CD4-positive, alpha-beta T cell (primary cell): ENCODE measurements at regions not wholly inside any gene's neighbourhood (a gene's known extent, or its start where the extent isn't known, plus 50 kb on each side); places are given as distances from the start of the nearest gene placed in this dataset.

ENCODE experiments used
- ATAC-seq: fragments of 200-7000 bp; cut with Tn5 transposase; one replicate; pipeline ENCODE4 v1.10.0; 2022; ENCODE audit warnings: mild to moderate bottlenecking; ENCODE audit not compliant: poor library complexity
- CTCF ChIA-PET: fragments of 350-600 bp; sonication (Branson Sonifier 250); formaldehyde crosslinking; loops from one replicate; lab custom pipeline; 2021; ENCODE audit warnings: antibody characterized with exemption, inconsistent platforms; lab: Charles Lee
- POLR2A ChIA-PET: fragments of 350-600 bp; sonication (Branson Sonifier 250); formaldehyde crosslinking; loops from one replicate; lab custom pipeline; 2021; ENCODE audit warnings: antibody characterized with exemption, inconsistent platforms; lab: Charles Lee
- DNase-seq, 14 experiments: peaks; one replicate each; pipeline ENCODE4 v3.0.0-alpha.2; 2013 to 2020; ENCODE audit warnings: mixed read lengths in 2 of 14
- H3K27ac ChIP-seq, 2 donors: one replicate each; pipeline versions ENCODE4 v1.5.1 to v1.7.0; 2013; ENCODE audit warnings: low read length in 2 of 2, low read depth in 1 of 2, mild to moderate bottlenecking in 1 of 2
- H3K27me3 ChIP-seq, 2 experiments: 1 replicate in 1 of 2; 2 replicates in 1 of 2; pipeline versions ENCODE4 v1.6.1 to v1.7.0; 2013; ENCODE audit warnings: low read length in 2 of 2, control low read depth in 1 of 2, mild to moderate bottlenecking in 1 of 2, moderate library complexity in 1 of 2; ENCODE audit not compliant: insufficient read depth in 2 of 2, control insufficient read depth in 1 of 2
- H3K36me3 ChIP-seq: one replicate; pipeline ENCODE4 v1.6.1; 2013; ENCODE audit warnings: low read length, control low read depth; ENCODE audit not compliant: insufficient read depth
- H3K4me1 ChIP-seq: one replicate; pipeline ENCODE4 v1.6.1; 2013; ENCODE audit warnings: low read length, control low read depth; ENCODE audit not compliant: insufficient read depth
- H3K4me3 ChIP-seq: one replicate; pipeline ENCODE4 v1.5.1; 2013; ENCODE audit warnings: mild to moderate bottlenecking, low read length, moderate library complexity
- H3K9me3 ChIP-seq, 2 experiments: 1 replicate in 1 of 2; 2 replicates in 1 of 2; pipeline versions ENCODE4 v1.6.1 to v1.7.0; 2013; ENCODE audit warnings: low read length in 2 of 2, mild to moderate bottlenecking in 2 of 2, control low read depth in 1 of 2, moderate library complexity in 1 of 2; ENCODE audit not compliant: control insufficient read depth in 1 of 2, insufficient read depth in 1 of 2
- H3K27ac Mint-ChIP-seq: one replicate; pipeline ENCODE4 v1.8.0; 2020; ENCODE audit warnings: mixed read lengths
- H3K27me3 Mint-ChIP-seq: one replicate; pipeline ENCODE4 v1.8.0; 2021; ENCODE audit warnings: mixed read lengths
- H3K36me3 Mint-ChIP-seq: one replicate; pipeline ENCODE4 v1.8.0; 2021; ENCODE audit warnings: low read depth, mixed read lengths
- H3K4me1 Mint-ChIP-seq: one replicate; pipeline ENCODE4 v1.8.0; 2021; ENCODE audit warnings: low read depth, mixed read lengths
- H3K4me3 Mint-ChIP-seq: one replicate; pipeline ENCODE4 v1.8.0; 2020; ENCODE audit warnings: mild to moderate bottlenecking, mixed read lengths
- H3K9me3 Mint-ChIP-seq: one replicate; pipeline ENCODE4 v1.8.0; 2020; ENCODE audit warnings: mixed read lengths
- intact Hi-C, 2 experiments: fragments of 100-400 bp; cut with DNase I in 1 of 2; cut with micrococcal nuclease in 1 of 2; formaldehyde crosslinking; loops; one replicate each; pipeline versions ENCODE4 v1.15.1 to v1.9.0; 2023 to 2025; cut with DNase I, micrococcal nuclease
- TF ChIP-seq, protein P1 (sequence below): fragments of 200-600 bp; IDR thresholded peaks from one replicate; pipeline ENCODE4 v1.8.0; 2022; ENCODE audit warnings: antibody characterized with exemption, mild to moderate bottlenecking

DNA sequence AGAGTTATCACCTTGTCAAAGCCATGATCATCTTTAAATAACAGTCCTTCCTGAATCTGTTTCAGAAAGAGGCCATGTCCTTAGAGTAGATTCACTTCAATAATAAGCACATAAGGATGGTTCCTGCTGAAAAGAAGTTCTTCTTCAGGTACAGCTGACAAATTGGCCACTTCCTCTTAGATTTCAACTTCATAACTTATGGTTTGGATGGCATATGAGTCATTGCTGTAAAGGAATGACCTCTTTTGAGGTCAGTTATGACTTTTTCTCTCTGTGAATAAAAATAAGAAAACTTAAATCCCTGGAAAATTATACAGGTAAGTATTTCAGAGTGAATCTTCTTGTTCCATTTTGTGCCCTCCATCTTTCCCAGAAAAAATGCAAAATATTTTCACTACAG lies 555.3 kb upstream of the ZNF462 start:
- no peaks in the 10 kb centered on the region for H3K27me3 Mint-ChIP-seq
- peaks cover 3% of the 10 kb centered on the region for H3K9me3 Mint-ChIP-seq
- no peaks in the 10 kb centered on the region for H3K4me1 Mint-ChIP-seq
- Histone ChIP-seq H3K4me3 (no peak overlapping the region), H3K27ac (no peak overlapping the region), H3K27me3 (no peaks in the 10 kb centered on the region), H3K9me3 (peaks cover 0 to 4% of the 10 kb centered on the region in 2 experiments), H3K36me3 (no peaks in the 10 kb centered on the region), H3K4me1 (no peaks in the 10 kb centered on the region)
- no peak overlapping the region for H3K4me3 Mint-ChIP-seq
- ChIA-PET POLR2A (no interaction called here), CTCF (no interaction called here)
- ATAC-seq (no peak), DNase-seq (no peak)
- TF ChIP-seq, protein P1, sequence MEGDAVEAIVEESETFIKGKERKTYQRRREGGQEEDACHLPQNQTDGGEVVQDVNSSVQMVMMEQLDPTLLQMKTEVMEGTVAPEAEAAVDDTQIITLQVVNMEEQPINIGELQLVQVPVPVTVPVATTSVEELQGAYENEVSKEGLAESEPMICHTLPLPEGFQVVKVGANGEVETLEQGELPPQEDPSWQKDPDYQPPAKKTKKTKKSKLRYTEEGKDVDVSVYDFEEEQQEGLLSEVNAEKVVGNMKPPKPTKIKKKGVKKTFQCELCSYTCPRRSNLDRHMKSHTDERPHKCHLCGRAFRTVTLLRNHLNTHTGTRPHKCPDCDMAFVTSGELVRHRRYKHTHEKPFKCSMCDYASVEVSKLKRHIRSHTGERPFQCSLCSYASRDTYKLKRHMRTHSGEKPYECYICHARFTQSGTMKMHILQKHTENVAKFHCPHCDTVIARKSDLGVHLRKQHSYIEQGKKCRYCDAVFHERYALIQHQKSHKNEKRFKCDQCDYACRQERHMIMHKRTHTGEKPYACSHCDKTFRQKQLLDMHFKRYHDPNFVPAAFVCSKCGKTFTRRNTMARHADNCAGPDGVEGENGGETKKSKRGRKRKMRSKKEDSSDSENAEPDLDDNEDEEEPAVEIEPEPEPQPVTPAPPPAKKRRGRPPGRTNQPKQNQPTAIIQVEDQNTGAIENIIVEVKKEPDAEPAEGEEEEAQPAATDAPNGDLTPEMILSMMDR = no peak
- no peaks in the 10 kb centered on the region for H3K36me3 Mint-ChIP-seq
- intact Hi-C loops = no loop called here
- H3K27ac Mint-ChIP-seq = no peak overlapping the region

DNA sequence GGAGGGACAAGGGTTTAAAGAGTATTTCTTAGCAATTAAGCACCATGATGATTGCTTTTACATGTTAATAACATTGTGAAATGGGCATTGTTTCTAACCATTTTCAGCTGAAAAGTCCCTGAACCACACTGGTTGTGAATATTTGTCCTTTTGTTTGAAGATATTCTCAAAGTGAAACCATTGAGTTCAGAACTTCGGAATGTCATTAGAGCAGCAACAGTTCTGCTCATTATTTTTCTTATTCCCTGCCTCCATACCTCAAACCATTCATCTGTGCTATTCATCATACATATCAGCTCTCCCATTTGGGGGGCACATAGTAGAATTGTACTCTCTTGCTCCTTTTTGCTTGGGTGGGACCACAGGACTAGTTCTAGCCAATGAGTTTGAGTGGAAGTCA lies 553.0 kb upstream of the ZNF462 start:
- Histone ChIP-seq H3K27ac (no peak overlapping the region), H3K4me1 (no peaks in the 10 kb centered on the region), H3K4me3 (no peak overlapping the region), H3K27me3 (no peaks in the 10 kb centered on the region), H3K36me3 (no peaks in the 10 kb centered on the region), H3K9me3 (peaks cover 0 to 4% of the 10 kb centered on the region in 2 experiments)
- Mint-ChIP-seq H3K9me3 (peaks cover 5% of the 10 kb centered on the region), H3K27me3 (no peaks in the 10 kb centered on the region), H3K4me3 (no peak overlapping the region), H3K36me3 (no peaks in the 10 kb centered on the region), H3K4me1 (no peaks in the 10 kb centered on the region), H3K27ac (no peak overlapping the region)
- ATAC-seq = no peak
- CTCF ChIA-PET = no interaction called here
- intact Hi-C loops = no loop called here
- TF ChIP-seq, protein P1 = no peak
- no peak for DNase-seq
- POLR2A ChIA-PET = no interaction called here

DNA sequence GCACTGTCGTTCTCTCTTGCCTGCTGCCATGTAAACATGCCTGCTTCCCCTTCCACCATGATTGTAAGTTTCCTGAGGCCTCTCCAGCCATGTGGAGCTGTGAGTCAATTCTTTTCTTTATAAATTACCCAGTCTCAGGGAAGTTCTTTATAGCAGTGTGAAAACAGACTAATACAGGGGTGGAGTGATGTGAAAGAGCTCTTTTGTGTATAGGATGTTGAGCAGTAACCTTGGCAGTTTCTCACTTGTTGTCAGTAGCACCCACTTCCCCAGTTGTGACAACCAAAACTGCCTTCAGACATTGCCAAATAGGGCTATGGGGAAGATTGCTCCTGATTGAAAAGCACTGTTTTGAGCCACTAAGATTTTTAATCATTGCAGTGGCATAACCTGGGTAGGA lies 552.2 kb upstream of the ZNF462 start:
- peaks cover 0 to 4% of the 10 kb centered on the region in 2 experiments for H3K9me3 ChIP-seq
- Mint-ChIP-seq H3K27me3 (no peaks in the 10 kb centered on the region), H3K4me1 (no peaks in the 10 kb centered on the region), H3K9me3 (peaks cover 5% of the 10 kb centered on the region), H3K4me3 (no peak overlapping the region), H3K27ac (no peak overlapping the region), H3K36me3 (no peaks in the 10 kb centered on the region)
- H3K36me3 ChIP-seq = no peaks in the 10 kb centered on the region
- H3K27me3 ChIP-seq = no peaks in the 10 kb centered on the region
- no peak overlapping the region for H3K27ac ChIP-seq
- H3K4me3 ChIP-seq = no peak overlapping the region
- ATAC-seq (no peak), DNase-seq (peak in 1 of 14 experiments; percentile 19)
- POLR2A ChIA-PET = no interaction called here
- intact Hi-C loops = no loop called here
- no peaks in the 10 kb centered on the region for H3K4me1 ChIP-seq
- TF ChIP-seq, protein P1 = no peak
- CTCF ChIA-PET = no interaction called here
